Upper lobe of left lung (tissue), 4 donors: ENCODE measurements at regions not wholly inside any gene's neighbourhood (a gene's known extent, or its start where the extent isn't known, plus 50 kb on each side); places are given as distances from the start of the nearest gene placed in this dataset.

ENCODE experiments used
- CTCF ChIP-seq, 6 experiments: fragments of 450-650 bp in 4 of 6; fragments of 200-600 bp in 2 of 6; sonication (generic) in 2 of 6; IDR thresholded peaks; one replicate each; pipeline ENCODE4 v1.5.1; 2016 to 2019; ENCODE audit warnings: antibody characterized with exemption in 6 of 6
- POLR2A ChIP-seq, 4 donors: fragments of 450-650 bp; IDR thresholded peaks; one replicate each; pipeline ENCODE4 v1.5.1; 2016 to 2017; ENCODE audit warnings: antibody characterized with exemption in 4 of 4, mild to moderate bottlenecking in 2 of 4
- POLR2AphosphoS5 ChIP-seq, 2 donors: sonication (generic); formaldehyde crosslinking; IDR thresholded peaks; one replicate each; pipeline ENCODE4 v1.5.1; 2017; ENCODE audit warnings: antibody characterized with exemption in 2 of 2

- TF ChIP-seq CTCF (IDR thresholded peaks at IDR 0.05), result no peak
- TF ChIP-seq POLR2A (IDR thresholded peaks at IDR 0.05), result no peak
- no peak for TF ChIP-seq POLR2AphosphoS5 (IDR thresholded peaks at IDR 0.05)
Observed at GRCh38 chr10:121326905-121327304, 271.3 kb downstream of the FGFR2 start.
